Ovary (tissue), 3 donors: ENCODE measurements at regions not wholly inside any gene's neighbourhood (a gene's known extent, or its start where the extent isn't known, plus 50 kb on each side); places are given as distances from the start of the nearest gene placed in this dataset.

Experiments
- POLR2A ChIP-seq: fragments of 450-650 bp; IDR thresholded peaks from one replicate; pipeline ENCODE4 v1.6.1; 2017; ENCODE audit warnings: antibody characterized with exemption, mild to moderate bottlenecking, moderate library complexity
- TF ChIP-seq, protein P1 (sequence below), 3 donors: fragments of 450-650 bp in 2 of 3; fragments of 200-600 bp in 1 of 3; IDR thresholded peaks; one replicate each; pipeline versions ENCODE4 v1.5.1 to v1.8.0; 2016 to 2022; ENCODE audit warnings: antibody characterized with exemption in 3 of 3, mild to moderate bottlenecking in 1 of 3
- donor health status: DM: no; HTN: no; CAD: no.

DNA sequence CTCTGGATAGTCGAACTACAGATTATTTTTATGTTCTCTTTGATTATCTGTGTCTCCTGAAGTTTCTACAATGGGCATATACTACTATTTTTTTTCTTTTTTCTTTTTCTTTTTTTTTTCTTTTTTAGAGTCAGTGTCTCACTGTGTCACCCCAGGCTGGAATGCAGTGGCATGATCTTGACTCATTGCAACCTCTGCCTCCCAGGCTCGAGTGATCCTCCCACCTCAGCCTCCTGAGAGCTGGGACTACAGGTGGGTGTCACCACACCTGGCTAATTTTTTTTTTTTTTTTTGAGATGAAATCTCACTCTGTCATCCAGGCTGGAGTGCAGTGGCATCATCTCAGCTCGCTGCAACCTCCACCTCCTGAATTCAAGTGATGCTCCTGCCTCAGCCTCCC is 250.7 kb upstream of the KAZN start:
- TF ChIP-seq, protein P1, sequence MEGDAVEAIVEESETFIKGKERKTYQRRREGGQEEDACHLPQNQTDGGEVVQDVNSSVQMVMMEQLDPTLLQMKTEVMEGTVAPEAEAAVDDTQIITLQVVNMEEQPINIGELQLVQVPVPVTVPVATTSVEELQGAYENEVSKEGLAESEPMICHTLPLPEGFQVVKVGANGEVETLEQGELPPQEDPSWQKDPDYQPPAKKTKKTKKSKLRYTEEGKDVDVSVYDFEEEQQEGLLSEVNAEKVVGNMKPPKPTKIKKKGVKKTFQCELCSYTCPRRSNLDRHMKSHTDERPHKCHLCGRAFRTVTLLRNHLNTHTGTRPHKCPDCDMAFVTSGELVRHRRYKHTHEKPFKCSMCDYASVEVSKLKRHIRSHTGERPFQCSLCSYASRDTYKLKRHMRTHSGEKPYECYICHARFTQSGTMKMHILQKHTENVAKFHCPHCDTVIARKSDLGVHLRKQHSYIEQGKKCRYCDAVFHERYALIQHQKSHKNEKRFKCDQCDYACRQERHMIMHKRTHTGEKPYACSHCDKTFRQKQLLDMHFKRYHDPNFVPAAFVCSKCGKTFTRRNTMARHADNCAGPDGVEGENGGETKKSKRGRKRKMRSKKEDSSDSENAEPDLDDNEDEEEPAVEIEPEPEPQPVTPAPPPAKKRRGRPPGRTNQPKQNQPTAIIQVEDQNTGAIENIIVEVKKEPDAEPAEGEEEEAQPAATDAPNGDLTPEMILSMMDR (IDR thresholded peaks at IDR 0.05): no peak
- TF ChIP-seq POLR2A: no peak
